Right lung (tissue), 2 donors: ENCODE measurements at regions not wholly inside any gene's neighbourhood (a gene's known extent, or its start where the extent isn't known, plus 50 kb on each side); places are given as distances from the start of the nearest gene placed in this dataset.
"Not testable (repeated sequence)": the region's sequence is repeated elsewhere in the genome, so short reads cannot be mapped to it uniquely, and the experiment has no call there.

Source experiments
- DNase-seq, 2 donors: peaks; one replicate each; pipeline ENCODE4 v3.0.0-alpha.2; 2013

- DNase-seq, result no peak
Measured at GRCh38 chr4:62457356-62457755, 1257.2 kb downstream of the ADGRL3 start.

- DNase-seq, result no peak
Measured at GRCh38 chr4:62455871-62456270, 1255.7 kb downstream of the ADGRL3 start.

- no peak for DNase-seq
Measured at GRCh38 chr4:62454535-62454934, 1254.4 kb downstream of the ADGRL3 start.

GRCh38 chr4:62450740-62451139 lies 1250.6 kb downstream of the ADGRL3 start:
- no peak for DNase-seq

- no peak for DNase-seq
Measured at GRCh38 chr4:62449538-62449937, 1249.4 kb downstream of the ADGRL3 start.

GRCh38 chr4:62448911-62449310 lies 1248.8 kb downstream of the ADGRL3 start:
- DNase-seq, result no peak

GRCh38 chr4:62439051-62439450 lies 1238.9 kb downstream of the ADGRL3 start:
- DNase-seq, result no peak

- no peak for DNase-seq
Measured at GRCh38 chr4:62434921-62435320, 1234.8 kb downstream of the ADGRL3 start.

GRCh38 chr4:62431513-62432231 lies 1231.5 kb downstream of the ADGRL3 start:
- DNase-seq, result not testable (repeated sequence)

- no peak for DNase-seq
Measured at GRCh38 chr4:62429297-62429696, 1229.2 kb downstream of the ADGRL3 start.

- DNase-seq, result no peak
Measured at GRCh38 chr4:62415256-62415655, 1215.1 kb downstream of the ADGRL3 start.

- no peak for DNase-seq
Measured at GRCh38 chr4:62414563-62414962, 1214.4 kb downstream of the ADGRL3 start.

GRCh38 chr4:62410371-62411003 lies 1210.4 kb downstream of the ADGRL3 start:
- DNase-seq, result no peak

GRCh38 chr4:62408454-62408853 lies 1208.3 kb downstream of the ADGRL3 start:
- DNase-seq, result no peak

- DNase-seq, result no peak
Measured at GRCh38 chr4:62407534-62407933, 1207.4 kb downstream of the ADGRL3 start.

- no peak for DNase-seq
Measured at GRCh38 chr4:62402088-62402806, 1202.1 kb downstream of the ADGRL3 start.

- DNase-seq, result no peak
Measured at GRCh38 chr4:62399242-62399641, 1199.1 kb downstream of the ADGRL3 start.

GRCh38 chr4:62398318-62398717 lies 1198.2 kb downstream of the ADGRL3 start:
- DNase-seq, result no peak

- DNase-seq, result no peak
Measured at GRCh38 chr4:62394766-62395165, 1194.6 kb downstream of the ADGRL3 start.

- no peak for DNase-seq
Measured at GRCh38 chr4:62387808-62388207, 1187.7 kb downstream of the ADGRL3 start.

GRCh38 chr4:62377700-62378099 lies 1177.6 kb downstream of the ADGRL3 start:
- DNase-seq, result no peak

- no peak for DNase-seq
Measured at GRCh38 chr4:62377245-62377644, 1177.1 kb downstream of the ADGRL3 start.

GRCh38 chr4:62366939-62367338 lies 1166.8 kb downstream of the ADGRL3 start:
- DNase-seq, result no peak
